CD14-positive monocyte (primary cell): ENCODE measurements at regions not wholly inside any gene's neighbourhood (a gene's known extent, or its start where the extent isn't known, plus 50 kb on each side); places are given as distances from the start of the nearest gene placed in this dataset.
"Not testable (repeated sequence)": the region's sequence is repeated elsewhere in the genome, so short reads cannot be mapped to it uniquely, and the experiment has no call there.

Source experiments
- DNase-seq, 3 donors: peaks; one replicate each; pipeline ENCODE4 v3.0.0-alpha.2; 2011 to 2022
- H2AFZ ChIP-seq: 2 replicates; pipeline ENCODE4 v1.6.0; 2012; ENCODE audit warnings: mild to moderate bottlenecking, low read depth, low read length, inconsistent platforms; ENCODE audit not compliant: insufficient read depth, poor library complexity, severe bottlenecking
- H3K27ac ChIP-seq, 2 donors: 1 replicate in 1 of 2; 2 replicates in 1 of 2; pipeline ENCODE4 v1.5.1; 2012 to 2013; ENCODE audit warnings: low read length in 2 of 2, control low read depth in 1 of 2, inconsistent platforms in 1 of 2, low read depth in 1 of 2, mild to moderate bottlenecking in 1 of 2
- H3K27me3 ChIP-seq, 2 donors: one replicate each; pipeline versions ENCODE4 v1.6.0 to v1.6.1; 2011 to 2013; ENCODE audit warnings: low read length in 2 of 2; ENCODE audit not compliant: control insufficient read depth in 2 of 2, insufficient read depth in 2 of 2
- H3K36me3 ChIP-seq, 2 donors: replicated peaks in 1 of 2; 1 replicate in 1 of 2; 2 replicates in 1 of 2; pipeline versions ENCODE4 v1.5.1 to v1.6.1; 2012 to 2013; ENCODE audit warnings: low read length in 2 of 2, control low read depth in 1 of 2, inconsistent platforms in 1 of 2, mild to moderate bottlenecking in 1 of 2; ENCODE audit not compliant: insufficient read depth in 2 of 2, control insufficient read depth in 1 of 2
- H3K4me1 ChIP-seq, 2 donors: 1 replicate in 1 of 2; 2 replicates in 1 of 2; pipeline versions ENCODE4 v1.5.1 to v1.6.1; 2012 to 2013; ENCODE audit warnings: low read length in 2 of 2, control low read depth in 1 of 2, inconsistent platforms in 1 of 2, mild to moderate bottlenecking in 1 of 2, moderate library complexity in 1 of 2; ENCODE audit not compliant: insufficient read depth in 2 of 2, control insufficient read depth in 1 of 2
- H3K4me2 ChIP-seq: replicated peaks from 2 replicates; pipeline ENCODE3; 2012; ENCODE audit warnings: low read length, moderate library complexity, mild to moderate bottlenecking; ENCODE audit not compliant: poor library complexity, severe bottlenecking; ENCODE audit errors: extremely low read depth
- H3K4me3 ChIP-seq, 3 experiments: fragments of 200-600 bp in 1 of 3; sonication (generic) in 1 of 3; replicated peaks in 1 of 3; 1 replicate in 2 of 3; 2 replicates in 1 of 3; pipeline ENCODE4 v1.5.1; 2011 to 2013; ENCODE audit warnings: low read length in 3 of 3, mild to moderate bottlenecking in 3 of 3, control low read depth in 2 of 3, low read depth in 2 of 3, inconsistent platforms in 1 of 3, moderate library complexity in 1 of 3
- H3K79me2 ChIP-seq: 2 replicates; pipeline ENCODE4 v1.6.0; 2012; ENCODE audit warnings: mild to moderate bottlenecking, control low read depth, inconsistent platforms, low read length, moderate library complexity; ENCODE audit not compliant: insufficient read depth
- H3K9ac ChIP-seq: 2 replicates; pipeline ENCODE4 v1.6.0; 2017; ENCODE audit warnings: low read length, mild to moderate bottlenecking; ENCODE audit not compliant: insufficient read depth, poor library complexity, severe bottlenecking
- H3K9me3 ChIP-seq, 2 donors: replicated peaks in 1 of 2; 1 replicate in 1 of 2; 2 replicates in 1 of 2; pipeline versions ENCODE4 v1.5.1 to v1.6.1; 2012 to 2013; ENCODE audit warnings: low read length in 2 of 2, control low read depth in 1 of 2; ENCODE audit not compliant: control insufficient read depth in 1 of 2, insufficient read depth in 1 of 2
- H4K20me1 ChIP-seq: 2 replicates; pipeline ENCODE4 v1.6.0; 2012; ENCODE audit warnings: mild to moderate bottlenecking, low read length, control low read depth, moderate library complexity; ENCODE audit not compliant: insufficient read depth
- H3K27ac Mint-ChIP-seq, 7 donors: one replicate each; pipeline ENCODE4 v1.8.0; 2020; ENCODE audit warnings: mild to moderate bottlenecking in 7 of 7, mixed read lengths in 7 of 7, moderate library complexity in 6 of 7, inconsistent platforms in 2 of 7
- H3K27me3 Mint-ChIP-seq, 3 donors: one replicate each; pipeline ENCODE4 v1.8.0; 2021 to 2022; ENCODE audit warnings: low read depth in 3 of 3, mild to moderate bottlenecking in 3 of 3, mixed read lengths in 3 of 3, moderate library complexity in 3 of 3, inconsistent platforms in 1 of 3
- H3K36me3 Mint-ChIP-seq, 2 donors: one replicate each; pipeline ENCODE4 v1.8.0; 2020; ENCODE audit warnings: mixed read lengths in 2 of 2, inconsistent platforms in 1 of 2, mild to moderate bottlenecking in 1 of 2
- H3K4me1 Mint-ChIP-seq: one replicate; pipeline ENCODE4 v1.8.0; 2020; ENCODE audit warnings: mild to moderate bottlenecking, mixed read lengths
- H3K4me3 Mint-ChIP-seq, 2 donors: one replicate each; pipeline ENCODE4 v1.8.0; 2020; ENCODE audit warnings: mild to moderate bottlenecking in 2 of 2, mixed read lengths in 2 of 2, moderate library complexity in 1 of 2
- H3K9me3 Mint-ChIP-seq, 7 donors: one replicate each; pipeline ENCODE4 v1.8.0; 2020 to 2022; ENCODE audit warnings: mixed read lengths in 7 of 7, mild to moderate bottlenecking in 6 of 7, moderate library complexity in 6 of 7, inconsistent platforms in 2 of 7
- CTCF ChIP-seq: fragments of 200-600 bp; IDR thresholded peaks from one replicate; pipeline ENCODE4 v1.8.0; 2022; ENCODE audit warnings: antibody characterized with exemption, mild to moderate bottlenecking
- WGBS: methylation state at CpG from one replicate; pipeline ENCODE4 v1.1.5; 2013; ENCODE audit warnings: missing lambda C conversion rate; ENCODE audit not compliant: insufficient coverage; 5-methylcytosine and 5-hydroxymethylcytosine counted together
- intact Hi-C, 2 donors: fragments of 100-400 bp; cut with micrococcal nuclease; formaldehyde crosslinking; loops; one replicate each; pipeline versions ENCODE4 v1.15.0 to v1.15.1; 2023

- Histone ChIP-seq H3K36me3 (no peaks in the 10 kb centered on the region), H3K79me2 (no peaks in the 10 kb centered on the region), H3K4me1 (no peaks in the 10 kb centered on the region), H3K27ac (no peak overlapping the region), H3K9ac (no peak overlapping the region), H3K9me3 (no peaks in the 10 kb centered on the region), H4K20me1 (no peaks in the 10 kb centered on the region), H3K27me3 (no peaks in the 10 kb centered on the region), H3K4me2 (no peak overlapping the region), H3K4me3 (no peak overlapping the region), H2AFZ (no peak overlapping the region)
- Mint-ChIP-seq H3K4me1 (no peaks in the 10 kb centered on the region), H3K36me3 (no peaks in the 10 kb centered on the region), H3K27ac (no peak overlapping the region), H3K9me3 (peaks cover 4 to 17% (median 9%) of the 10 kb centered on the region in 7 donors), H3K27me3 (no peaks in the 10 kb centered on the region), H3K4me3 (no peak overlapping the region)
- intact Hi-C loops: no loop called here
- whole genome bisulfite sequencing: no CpG with 5 or more reads among the region's 3 CpGs
- no peak for TF ChIP-seq CTCF
- DNase-seq: no peak
These were observed 1304.4 kb upstream of the ACVR2A start for GRCh38 chr2:146540271-146540932.

- H3K9ac ChIP-seq, intact Hi-C loops, H3K4me1 ChIP-seq, H3K36me3 ChIP-seq, H3K4me3 Mint-ChIP-seq, H3K4me1 Mint-ChIP-seq, H3K9me3 ChIP-seq, H3K36me3 Mint-ChIP-seq, H3K27ac ChIP-seq, H3K27me3 ChIP-seq, H2AFZ ChIP-seq, H4K20me1 ChIP-seq, H3K27ac Mint-ChIP-seq, H3K27me3 Mint-ChIP-seq, H3K79me2 ChIP-seq, DNase-seq, H3K4me3 ChIP-seq, H3K4me2 ChIP-seq: not testable (repeated sequence)
- H3K9me3 Mint-ChIP-seq: peaks cover 4 to 17% (median 8%) of the 10 kb centered on the region in 7 donors
- WGBS: 88% methylated on average over 1 of the region's 5 CpGs
These were observed 1305.1 kb upstream of the ACVR2A start for GRCh38 chr2:146539739-146540138.
